NCI-H1930 (cell line): ENCODE measurements at regions not wholly inside any gene's neighbourhood (a gene's known extent, or its start where the extent isn't known, plus 50 kb on each side); places are given as distances from the start of the nearest gene placed in this dataset.

ENCODE experiments used
- DNase-seq, 2 experiments: peaks; one replicate each; lab custom pipeline; 2025; lab: John Stamatoyannopoulos, UW

GRCh38 chr6:23308166-23308565, 738.8 kb downstream of the HDGFL1 start:
- no peak for DNase-seq

- no peak for DNase-seq
Observed at GRCh38 chr6:23311211-23311610, 741.8 kb downstream of the HDGFL1 start.

- no peak for DNase-seq
Observed at GRCh38 chr6:23316131-23316530, 746.8 kb downstream of the HDGFL1 start.

GRCh38 chr6:23316931-23317330, 747.6 kb downstream of the HDGFL1 start:
- no peak for DNase-seq

- DNase-seq: no peak
Observed at GRCh38 chr6:23319582-23319981, 750.2 kb downstream of the HDGFL1 start.

GRCh38 chr6:23320471-23321015, 751.2 kb downstream of the HDGFL1 start:
- no peak for DNase-seq

- DNase-seq: no peak
Observed at GRCh38 chr6:23323897-23324296, 754.5 kb downstream of the HDGFL1 start.

- no peak for DNase-seq
Observed at GRCh38 chr6:23325065-23325464, 755.7 kb downstream of the HDGFL1 start.

GRCh38 chr6:23327621-23328020, 758.3 kb downstream of the HDGFL1 start:
- DNase-seq: no peak

- DNase-seq: no peak
Observed at GRCh38 chr6:23329086-23329485, 759.7 kb downstream of the HDGFL1 start.

GRCh38 chr6:23330632-23331031, 761.3 kb downstream of the HDGFL1 start:
- no peak for DNase-seq

GRCh38 chr6:23334360-23334759, 765.0 kb downstream of the HDGFL1 start:
- DNase-seq: no peak

- DNase-seq: no peak
Observed at GRCh38 chr6:23335894-23336293, 766.5 kb downstream of the HDGFL1 start.

- DNase-seq: no peak
Observed at GRCh38 chr6:23339268-23339667, 769.9 kb downstream of the HDGFL1 start.

GRCh38 chr6:23340271-23340670, 770.9 kb downstream of the HDGFL1 start:
- no peak for DNase-seq

- no peak for DNase-seq
Observed at GRCh38 chr6:23343610-23344306, 774.4 kb downstream of the HDGFL1 start.

- DNase-seq: no peak
Observed at GRCh38 chr6:23348185-23348584, 777.8 kb upstream of the NRSN1 start.

- DNase-seq: peak; percentile 20 to 75
Observed at GRCh38 chr6:23349521-23350147, 776.4 kb upstream of the NRSN1 start.

- no peak for DNase-seq
Observed at GRCh38 chr6:23350752-23351453, 775.1 kb upstream of the NRSN1 start.

- DNase-seq: no peak
Observed at GRCh38 chr6:23354004-23354403, 772.0 kb upstream of the NRSN1 start.

- no peak for DNase-seq
Observed at GRCh38 chr6:23357185-23357766, 768.7 kb upstream of the NRSN1 start.

GRCh38 chr6:23365732-23366131, 760.3 kb upstream of the NRSN1 start:
- no peak for DNase-seq

GRCh38 chr6:23367311-23367710, 758.7 kb upstream of the NRSN1 start:
- no peak for DNase-seq
